22Rv1 (cell line): ENCODE measurements at regions not wholly inside any gene's neighbourhood (a gene's known extent, or its start where the extent isn't known, plus 50 kb on each side); places are given as distances from the start of the nearest gene placed in this dataset.

ENCODE experiments used
- CTCF ChIP-seq: fragments of 450-650 bp; IDR thresholded peaks from 2 replicates; pipeline ENCODE4 v1.5.1; 2017; ENCODE audit warnings: mild to moderate bottlenecking
- ZFX ChIP-seq: fragments of 450-650 bp; IDR thresholded peaks from 2 replicates; pipeline ENCODE4 v1.6.1; 2017; ENCODE audit warnings: antibody characterized with exemption, borderline replicate concordance

DNA sequence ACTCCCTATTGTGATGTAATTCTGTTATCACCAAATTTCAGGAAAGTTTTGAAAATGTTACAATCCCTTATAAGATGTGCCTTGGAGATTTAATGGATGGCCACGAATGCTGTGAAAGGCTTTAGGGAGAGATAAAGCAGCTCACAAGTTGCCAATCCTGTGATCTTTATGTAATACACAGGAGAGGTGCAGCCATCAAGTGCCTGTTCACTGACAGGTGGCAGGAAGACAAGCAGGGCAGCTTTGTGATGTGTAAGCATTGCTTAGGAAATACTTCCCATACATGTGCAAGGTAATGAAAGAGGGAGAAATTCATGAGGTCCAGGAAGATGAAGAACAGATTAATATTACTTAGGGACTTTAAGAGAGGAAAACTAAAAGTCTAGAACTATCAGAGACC, 628.8 kb downstream of the SLITRK6 start:
- TF ChIP-seq CTCF: no peak
- TF ChIP-seq ZFX: no peak
